Neutrophil (primary cell): ENCODE measurements at regions not wholly inside any gene's neighbourhood (a gene's known extent, or its start where the extent isn't known, plus 50 kb on each side); places are given as distances from the start of the nearest gene placed in this dataset.

Experiments
- H3K27ac ChIP-seq: fragments of 200-600 bp; sonication (generic); 2 replicates; pipeline ENCODE4 v1.5.1; 2016; ENCODE audit warnings: mild to moderate bottlenecking, moderate library complexity
- H3K27me3 ChIP-seq: fragments of 200-600 bp; sonication (generic); 2 replicates; pipeline ENCODE4 v1.6.0; 2016; ENCODE audit warnings: mild to moderate bottlenecking
- H3K36me3 ChIP-seq: fragments of 200-600 bp; sonication (generic); 2 replicates; pipeline ENCODE4 v1.5.1; 2017
- H3K4me1 ChIP-seq, 2 experiments: fragments of 200-600 bp in 1 of 2; sonication (generic) in 1 of 2; 1 replicate in 1 of 2; 2 replicates in 1 of 2; pipeline versions ENCODE4 v1.5.1 to v1.6.1; 2013 to 2016; ENCODE audit warnings: low read depth in 1 of 2, low read length in 1 of 2, mild to moderate bottlenecking in 1 of 2, moderate library complexity in 1 of 2; ENCODE audit not compliant: control insufficient read depth in 1 of 2, insufficient read depth in 1 of 2
- H3K4me3 ChIP-seq, 2 experiments: fragments of 200-600 bp in 1 of 2; sonication (generic) in 1 of 2; 1 replicate in 1 of 2; 2 replicates in 1 of 2; pipeline ENCODE4 v1.5.1; 2013 to 2016; ENCODE audit warnings: low read depth in 1 of 2, low read length in 1 of 2, mild to moderate bottlenecking in 1 of 2, moderate library complexity in 1 of 2
- H3K9me3 ChIP-seq: fragments of 200-600 bp; sonication (generic); 2 replicates; pipeline ENCODE4 v1.5.1; 2016
- TF ChIP-seq, protein P1 (sequence below): fragments of 200-600 bp; sonication (generic); IDR thresholded peaks from 2 replicates; pipeline ENCODE4 v1.5.1; 2016; ENCODE audit warnings: antibody characterized with exemption

DNA sequence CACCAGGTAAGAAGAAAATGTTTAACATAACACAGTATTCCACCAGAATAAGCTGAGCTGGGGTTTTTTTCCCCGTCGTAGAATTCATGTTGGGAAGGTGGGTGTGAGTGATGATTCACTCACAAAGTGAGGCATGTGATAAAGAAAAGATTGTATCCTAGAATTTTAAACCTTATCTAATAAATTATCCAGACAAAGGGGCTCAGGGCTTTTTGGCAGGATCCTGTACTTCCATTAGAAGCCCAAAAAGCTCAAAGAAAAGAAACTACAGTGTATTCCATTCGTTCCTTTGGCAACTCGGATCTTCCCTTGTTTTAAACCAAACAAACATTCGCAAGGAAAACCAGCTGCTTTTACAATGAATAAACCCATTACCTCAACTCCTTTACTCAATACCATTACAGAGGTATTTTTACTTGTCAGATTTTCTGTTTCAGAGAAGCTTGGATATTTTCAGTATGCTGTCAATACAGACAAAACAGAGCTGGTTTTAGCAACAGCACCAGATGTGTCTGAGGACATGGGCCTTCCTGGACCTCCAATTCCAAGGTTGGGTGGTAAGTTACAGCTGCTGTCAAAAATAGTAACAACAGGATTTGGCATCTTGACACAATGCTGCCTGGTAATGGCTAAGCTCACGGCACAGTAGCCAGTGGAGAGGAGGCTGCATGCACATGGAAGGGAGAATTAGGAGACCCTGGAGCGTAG is 159.9 kb upstream of the RUNX1 start:
- TF ChIP-seq, protein P1, sequence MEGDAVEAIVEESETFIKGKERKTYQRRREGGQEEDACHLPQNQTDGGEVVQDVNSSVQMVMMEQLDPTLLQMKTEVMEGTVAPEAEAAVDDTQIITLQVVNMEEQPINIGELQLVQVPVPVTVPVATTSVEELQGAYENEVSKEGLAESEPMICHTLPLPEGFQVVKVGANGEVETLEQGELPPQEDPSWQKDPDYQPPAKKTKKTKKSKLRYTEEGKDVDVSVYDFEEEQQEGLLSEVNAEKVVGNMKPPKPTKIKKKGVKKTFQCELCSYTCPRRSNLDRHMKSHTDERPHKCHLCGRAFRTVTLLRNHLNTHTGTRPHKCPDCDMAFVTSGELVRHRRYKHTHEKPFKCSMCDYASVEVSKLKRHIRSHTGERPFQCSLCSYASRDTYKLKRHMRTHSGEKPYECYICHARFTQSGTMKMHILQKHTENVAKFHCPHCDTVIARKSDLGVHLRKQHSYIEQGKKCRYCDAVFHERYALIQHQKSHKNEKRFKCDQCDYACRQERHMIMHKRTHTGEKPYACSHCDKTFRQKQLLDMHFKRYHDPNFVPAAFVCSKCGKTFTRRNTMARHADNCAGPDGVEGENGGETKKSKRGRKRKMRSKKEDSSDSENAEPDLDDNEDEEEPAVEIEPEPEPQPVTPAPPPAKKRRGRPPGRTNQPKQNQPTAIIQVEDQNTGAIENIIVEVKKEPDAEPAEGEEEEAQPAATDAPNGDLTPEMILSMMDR = no peak
- H3K9me3 ChIP-seq = no peaks in the 10 kb centered on the region
- H3K27me3 ChIP-seq = no peaks in the 10 kb centered on the region
- H3K4me1 ChIP-seq = peaks cover 6 to 17% of the 10 kb centered on the region in 2 experiments
- H3K27ac ChIP-seq = no peak overlapping the region
- H3K36me3 ChIP-seq = no peaks in the 10 kb centered on the region
- no peak overlapping the region for H3K4me3 ChIP-seq

DNA sequence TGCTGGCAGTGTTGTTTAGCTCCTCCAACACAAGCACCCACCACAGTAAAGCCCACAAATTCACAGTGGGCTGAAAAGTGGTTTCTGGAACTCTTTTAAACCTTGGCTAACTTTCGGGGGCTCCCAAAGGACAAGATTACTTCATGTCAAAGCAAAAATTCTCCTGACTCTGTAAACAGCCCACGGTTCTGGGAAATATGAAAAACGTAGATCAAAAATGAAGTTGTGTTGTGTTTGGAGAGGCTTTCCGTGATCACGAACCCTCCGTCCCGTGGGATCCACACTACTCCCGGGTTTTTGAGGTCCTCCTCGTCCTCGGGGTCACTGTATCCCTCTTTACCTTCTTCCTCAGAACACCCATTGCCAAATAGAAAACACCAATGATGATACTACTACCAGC is 159.0 kb upstream of the RUNX1 start:
- Histone ChIP-seq H3K36me3 (no peaks in the 10 kb centered on the region), H3K27ac (no peak overlapping the region), H3K9me3 (no peaks in the 10 kb centered on the region), H3K4me1 (peaks cover 7 to 17% of the 10 kb centered on the region in 2 experiments), H3K4me3 (no peak overlapping the region), H3K27me3 (no peaks in the 10 kb centered on the region)
- TF ChIP-seq, protein P1 = no peak

DNA sequence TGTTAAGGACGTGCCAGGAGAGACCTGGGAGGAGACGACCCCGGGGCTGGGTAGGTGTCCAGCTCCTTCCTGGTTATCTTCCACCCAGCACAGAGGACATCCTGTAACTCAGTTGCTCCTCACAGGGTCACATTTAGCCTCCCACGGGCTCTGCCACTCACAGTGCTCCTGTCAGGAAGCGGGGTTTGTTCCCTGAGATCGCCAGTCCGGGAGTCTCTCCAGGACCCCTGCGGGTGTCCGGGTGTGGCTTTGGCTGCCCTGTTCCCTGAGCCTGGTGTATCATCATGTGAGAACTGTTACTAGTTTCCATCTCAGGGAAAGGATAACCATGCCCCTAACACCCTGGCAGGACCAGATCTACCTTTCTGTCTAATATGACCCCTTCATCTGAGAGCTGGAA is 158.2 kb upstream of the RUNX1 start:
- Histone ChIP-seq H3K4me1 (peaks cover 14 to 20% of the 10 kb centered on the region in 2 experiments), H3K27ac (no peak overlapping the region), H3K27me3 (no peaks in the 10 kb centered on the region), H3K9me3 (no peaks in the 10 kb centered on the region), H3K4me3 (no peak overlapping the region), H3K36me3 (no peaks in the 10 kb centered on the region)
- TF ChIP-seq, protein P1 = no peak

DNA sequence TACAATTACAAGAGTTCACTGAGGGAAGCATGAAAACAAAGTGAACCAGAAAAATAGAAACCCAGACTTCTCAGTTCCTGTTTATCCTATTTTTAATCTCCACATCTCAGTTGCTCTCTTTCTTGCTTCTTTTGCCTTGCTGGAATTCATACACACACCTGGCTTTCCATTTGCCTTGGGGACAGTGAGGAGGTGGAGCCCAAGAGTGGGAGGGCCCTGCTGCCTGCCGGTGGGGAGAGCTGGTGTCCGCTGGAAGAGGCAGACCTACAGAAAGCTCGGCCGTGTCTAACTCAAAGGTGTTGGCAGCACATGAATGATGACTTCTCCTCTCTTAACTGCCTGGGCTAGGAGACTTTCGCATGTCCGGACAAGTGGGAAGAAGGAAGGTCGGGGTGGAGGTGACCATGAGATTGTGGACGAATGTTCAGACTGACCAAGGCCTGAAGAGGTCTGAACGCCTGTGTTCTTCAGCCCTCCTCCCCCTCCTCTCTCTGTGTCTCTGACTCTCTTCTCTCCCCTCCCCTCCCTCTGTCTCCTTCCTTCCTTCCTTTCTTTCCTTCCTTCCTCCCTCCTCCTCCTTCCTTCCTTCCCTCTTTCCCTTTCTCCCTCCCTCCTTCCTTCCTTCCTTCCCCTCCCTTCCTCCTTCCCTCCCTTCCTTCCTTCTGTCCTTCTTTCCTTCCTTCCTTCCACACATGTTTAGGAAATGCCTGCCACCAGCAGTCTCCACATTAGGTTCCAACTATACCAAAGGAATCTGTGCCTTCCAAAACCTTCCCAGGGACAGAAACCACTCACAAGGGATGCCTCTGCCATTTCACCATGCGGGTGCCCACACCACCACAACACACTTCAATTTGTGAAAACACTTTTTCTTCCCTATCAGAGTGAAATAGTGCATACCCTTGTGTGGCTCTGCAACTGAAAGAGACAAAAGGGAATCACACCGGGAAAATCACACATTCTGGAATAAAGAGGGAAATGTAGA is 157.3 kb upstream of the RUNX1 start:
- H3K4me3 ChIP-seq = no peak overlapping the region
- peaks cover 21 to 22% of the 10 kb centered on the region in 2 experiments for H3K4me1 ChIP-seq
- TF ChIP-seq, protein P1 = no peak
- H3K9me3 ChIP-seq = no peaks in the 10 kb centered on the region
- H3K27ac ChIP-seq = no peak overlapping the region
- no peaks in the 10 kb centered on the region for H3K27me3 ChIP-seq
- no peaks in the 10 kb centered on the region for H3K36me3 ChIP-seq

DNA sequence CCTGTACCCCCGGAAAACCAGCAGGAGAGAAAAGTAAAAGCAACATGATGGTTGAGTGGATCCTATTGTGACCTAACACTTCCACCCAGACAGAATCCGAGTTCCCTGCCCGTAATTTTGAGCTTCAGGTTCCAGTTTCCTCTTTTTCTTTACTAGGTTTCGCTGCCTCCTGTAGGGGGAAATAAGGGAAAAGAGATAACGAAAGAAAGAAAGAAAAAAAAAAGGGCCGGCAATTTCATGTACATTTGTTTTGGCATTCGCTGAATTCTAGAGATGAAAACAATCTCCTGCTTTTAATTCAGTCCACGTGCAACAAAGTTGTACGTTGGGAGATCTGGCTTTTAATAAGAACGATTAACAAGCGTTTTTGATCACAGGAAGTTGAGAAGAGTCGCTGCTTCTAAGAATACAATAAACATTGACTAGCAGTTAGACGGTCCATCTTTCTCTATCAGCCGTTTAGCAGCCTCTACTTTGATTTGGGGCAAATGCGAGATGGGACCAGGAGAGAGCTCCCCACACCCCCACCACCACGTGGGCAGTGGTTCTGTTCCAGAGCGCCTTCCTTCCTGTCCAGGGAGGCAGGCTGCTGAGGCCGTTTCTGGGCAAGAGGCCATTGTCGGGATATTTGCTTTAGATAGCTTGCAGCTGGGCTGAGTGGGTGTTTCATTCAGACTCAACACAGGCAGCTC is 155.9 kb upstream of the RUNX1 start:
- H3K4me1 ChIP-seq = peaks cover 22 to 25% of the 10 kb centered on the region in 2 experiments
- no peaks in the 10 kb centered on the region for H3K27me3 ChIP-seq
- H3K9me3 ChIP-seq = no peaks in the 10 kb centered on the region
- H3K36me3 ChIP-seq = no peaks in the 10 kb centered on the region
- H3K27ac ChIP-seq = peak overlapping the region; percentile 3
- TF ChIP-seq, protein P1 = no peak
- peak overlapping the region; percentile 53 to 55 for H3K4me3 ChIP-seq
